ENCODE measurements at regions not wholly inside any gene's neighbourhood (a gene's known extent, or its start where the extent isn't known, plus 50 kb on each side); places are given as distances from the start of the nearest gene placed in this dataset.
"Not testable (repeated sequence)": the region's sequence is repeated elsewhere in the genome, so short reads cannot be mapped to it uniquely, and the experiment has no call there.

GRCh38 chr9:105121861-105122430, 122.5 kb upstream of the SLC44A1 start:
- Mint-ChIP-seq H3K4me1 (peaks cover 13% of the 10 kb centered on the region), H3K9me3 (no peaks in the 10 kb centered on the region), H3K27ac (ENCODE audit: unreplicated experiment) (no peak overlapping the region)

DNA sequence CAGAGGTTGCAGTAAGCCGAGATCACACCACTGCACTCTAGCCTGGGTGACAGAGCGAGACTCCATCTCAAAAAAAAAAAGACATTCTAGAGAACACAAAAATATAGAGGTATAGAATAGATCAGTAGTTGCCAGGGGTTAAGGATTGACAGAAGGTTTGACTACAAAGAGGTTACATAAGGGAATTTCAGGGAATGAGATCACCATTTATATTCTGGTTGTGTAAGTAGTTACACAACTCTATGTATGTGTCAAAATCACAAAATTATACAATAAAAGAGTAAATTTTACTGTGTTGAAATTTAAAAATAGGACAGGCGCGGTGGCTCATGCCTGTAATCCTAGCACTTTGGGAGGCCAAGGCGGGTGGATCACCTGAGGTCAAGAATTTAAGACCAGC, 119.9 kb upstream of the SLC44A1 start:
- H3K9me3 Mint-ChIP-seq; H3K36me3 Mint-ChIP-seq (ENCODE audit: low read depth); H3K27me3 Mint-ChIP-seq (ENCODE audit: low read depth); H3K4me3 Mint-ChIP-seq; H3K27ac Mint-ChIP-seq (ENCODE audit: unreplicated experiment); DNase-seq (ENCODE audit: low read depth, low spot score): not testable (repeated sequence)
- H3K4me1 Mint-ChIP-seq, result peaks cover 13% of the 10 kb centered on the region

More at GRCh38 chr9:105121861-105122430, 122.5 kb upstream of the SLC44A1 start:
- no peaks in the 10 kb centered on the region for H3K27me3 Mint-ChIP-seq (ENCODE audit: low read depth)
- H3K4me3 Mint-ChIP-seq, result no peak overlapping the region
- TF ChIP-seq, protein P1, sequence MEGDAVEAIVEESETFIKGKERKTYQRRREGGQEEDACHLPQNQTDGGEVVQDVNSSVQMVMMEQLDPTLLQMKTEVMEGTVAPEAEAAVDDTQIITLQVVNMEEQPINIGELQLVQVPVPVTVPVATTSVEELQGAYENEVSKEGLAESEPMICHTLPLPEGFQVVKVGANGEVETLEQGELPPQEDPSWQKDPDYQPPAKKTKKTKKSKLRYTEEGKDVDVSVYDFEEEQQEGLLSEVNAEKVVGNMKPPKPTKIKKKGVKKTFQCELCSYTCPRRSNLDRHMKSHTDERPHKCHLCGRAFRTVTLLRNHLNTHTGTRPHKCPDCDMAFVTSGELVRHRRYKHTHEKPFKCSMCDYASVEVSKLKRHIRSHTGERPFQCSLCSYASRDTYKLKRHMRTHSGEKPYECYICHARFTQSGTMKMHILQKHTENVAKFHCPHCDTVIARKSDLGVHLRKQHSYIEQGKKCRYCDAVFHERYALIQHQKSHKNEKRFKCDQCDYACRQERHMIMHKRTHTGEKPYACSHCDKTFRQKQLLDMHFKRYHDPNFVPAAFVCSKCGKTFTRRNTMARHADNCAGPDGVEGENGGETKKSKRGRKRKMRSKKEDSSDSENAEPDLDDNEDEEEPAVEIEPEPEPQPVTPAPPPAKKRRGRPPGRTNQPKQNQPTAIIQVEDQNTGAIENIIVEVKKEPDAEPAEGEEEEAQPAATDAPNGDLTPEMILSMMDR (conservative IDR thresholded peaks at IDR 0.05), result no peak
- no peak for DNase-seq (ENCODE audit: low read depth, low spot score)
- H3K36me3 Mint-ChIP-seq (ENCODE audit: low read depth), result no peaks in the 10 kb centered on the region

DNA sequence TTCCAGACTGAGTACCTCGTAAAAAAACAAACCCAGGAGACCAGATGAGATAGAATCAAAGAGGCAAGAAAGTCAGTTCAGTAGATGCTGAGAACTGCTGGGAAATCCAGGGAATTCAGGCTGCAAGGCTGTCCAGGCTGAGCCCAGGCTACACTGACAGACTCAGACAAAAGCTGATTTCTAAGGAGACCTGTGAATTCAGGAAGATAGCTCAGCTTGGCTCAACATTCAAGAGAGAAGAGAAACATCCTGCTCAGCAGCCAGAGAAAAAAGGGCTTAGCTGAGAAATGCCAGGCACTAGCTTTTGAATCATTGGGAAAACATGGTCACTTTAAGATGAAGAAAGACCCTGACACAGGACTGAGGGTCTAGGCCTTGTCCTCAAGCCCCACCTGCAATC, 118.2 kb upstream of the SLC44A1 start:
- H3K9me3 Mint-ChIP-seq, result peaks cover 2% of the 10 kb centered on the region
- TF ChIP-seq, protein P1 (conservative IDR thresholded peaks at IDR 0.05), result no peak
- H3K36me3 Mint-ChIP-seq (ENCODE audit: low read depth), result no peaks in the 10 kb centered on the region
- no peak for DNase-seq (ENCODE audit: low read depth, low spot score)
- H3K4me1 Mint-ChIP-seq, result peaks cover 9% of the 10 kb centered on the region
- no peak overlapping the region for H3K4me3 Mint-ChIP-seq
- no peaks in the 10 kb centered on the region for H3K27me3 Mint-ChIP-seq (ENCODE audit: low read depth)
- H3K27ac Mint-ChIP-seq (ENCODE audit: unreplicated experiment), result no peak overlapping the region

DNA sequence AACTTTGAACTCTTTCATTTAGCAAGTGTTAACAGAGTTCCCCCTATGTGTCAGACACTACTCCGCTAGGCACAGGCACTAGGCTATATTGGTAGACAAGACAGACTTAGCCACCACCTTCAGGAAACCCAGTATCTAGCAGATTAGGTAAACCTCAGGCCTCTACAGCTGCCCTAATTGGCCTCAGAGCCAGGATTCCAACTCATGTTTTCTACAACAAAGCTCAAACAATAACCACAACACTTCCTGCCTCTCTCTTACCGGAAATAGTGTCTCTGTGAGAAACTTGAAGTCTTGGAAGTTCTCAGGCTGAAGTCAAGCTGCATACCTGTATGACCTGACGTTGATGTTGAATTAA, 116.6 kb upstream of the SLC44A1 start:
- no peak overlapping the region for H3K4me3 Mint-ChIP-seq
- DNase-seq (ENCODE audit: low read depth, low spot score), result no peak
- TF ChIP-seq, protein P1 (conservative IDR thresholded peaks at IDR 0.05), result no peak
- peaks cover 2% of the 10 kb centered on the region for H3K9me3 Mint-ChIP-seq
- peaks cover 9% of the 10 kb centered on the region for H3K4me1 Mint-ChIP-seq
- no peak overlapping the region for H3K27ac Mint-ChIP-seq (ENCODE audit: unreplicated experiment)
- no peaks in the 10 kb centered on the region for H3K27me3 Mint-ChIP-seq (ENCODE audit: low read depth)
- no peaks in the 10 kb centered on the region for H3K36me3 Mint-ChIP-seq (ENCODE audit: low read depth)

- H3K27me3 Mint-ChIP-seq (ENCODE audit: low read depth), result no peaks in the 10 kb centered on the region
- H3K27ac Mint-ChIP-seq (ENCODE audit: unreplicated experiment), result no peak overlapping the region
- TF ChIP-seq, protein P1 (conservative IDR thresholded peaks at IDR 0.05), result no peak
Observed at GRCh38 chr9:105128908-105129600, 115.4 kb upstream of the SLC44A1 start.

DNA sequence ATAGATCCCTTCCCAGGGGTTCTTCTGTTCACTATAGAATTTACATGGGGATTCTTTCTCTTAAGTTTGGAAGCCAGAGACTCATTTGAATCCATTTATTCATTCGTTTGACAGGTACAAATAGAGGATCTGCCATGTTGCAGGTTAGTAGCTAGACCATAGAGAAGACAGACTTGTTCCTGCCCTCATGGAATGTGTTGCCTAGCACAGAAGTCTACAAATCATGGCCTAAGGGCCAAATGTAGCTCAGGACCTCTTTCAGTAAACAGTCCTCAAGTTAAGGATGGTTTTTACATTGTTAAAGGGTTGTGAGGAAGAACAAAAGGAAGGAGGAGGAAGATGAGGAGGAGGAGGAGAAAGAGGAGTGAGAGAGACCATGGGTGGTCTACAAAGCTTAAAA, 114.7 kb upstream of the SLC44A1 start:
- TF ChIP-seq, protein P1 (conservative IDR thresholded peaks at IDR 0.05), result no peak
- no peak overlapping the region for H3K4me3 Mint-ChIP-seq
- H3K36me3 Mint-ChIP-seq (ENCODE audit: low read depth), result no peaks in the 10 kb centered on the region
- H3K27me3 Mint-ChIP-seq (ENCODE audit: low read depth), result no peaks in the 10 kb centered on the region
- H3K9me3 Mint-ChIP-seq, result peaks cover 2% of the 10 kb centered on the region
- H3K4me1 Mint-ChIP-seq, result peaks cover 9% of the 10 kb centered on the region
- DNase-seq (ENCODE audit: low read depth, low spot score), result no peak
- H3K27ac Mint-ChIP-seq (ENCODE audit: unreplicated experiment), result no peak overlapping the region

More at GRCh38 chr9:105128908-105129600, 115.4 kb upstream of the SLC44A1 start:
- Mint-ChIP-seq H3K4me3 (no peak overlapping the region), H3K9me3 (peaks cover 2% of the 10 kb centered on the region), H3K36me3 (ENCODE audit: low read depth) (no peaks in the 10 kb centered on the region), H3K4me1 (peaks cover 9% of the 10 kb centered on the region)
- no peak for DNase-seq (ENCODE audit: low read depth, low spot score)
